C4-2B (cell line): ENCODE measurements at regions not wholly inside any gene's neighbourhood (a gene's known extent, or its start where the extent isn't known, plus 50 kb on each side); places are given as distances from the start of the nearest gene placed in this dataset.

ENCODE experiments used
- H3K27ac ChIP-seq: fragments of 450-650 bp; 2 replicates; pipeline ENCODE4 v1.5.1; 2017
- ZFX ChIP-seq: fragments of 450-650 bp; IDR thresholded peaks from 2 replicates; pipeline ENCODE4 v1.6.1; 2017
- TF ChIP-seq, protein P1 (sequence below): fragments of 450-650 bp; conservative IDR thresholded peaks from 2 replicates; pipeline ENCODE4 v1.5.1; 2017; ENCODE audit warnings: mild to moderate bottlenecking

DNA sequence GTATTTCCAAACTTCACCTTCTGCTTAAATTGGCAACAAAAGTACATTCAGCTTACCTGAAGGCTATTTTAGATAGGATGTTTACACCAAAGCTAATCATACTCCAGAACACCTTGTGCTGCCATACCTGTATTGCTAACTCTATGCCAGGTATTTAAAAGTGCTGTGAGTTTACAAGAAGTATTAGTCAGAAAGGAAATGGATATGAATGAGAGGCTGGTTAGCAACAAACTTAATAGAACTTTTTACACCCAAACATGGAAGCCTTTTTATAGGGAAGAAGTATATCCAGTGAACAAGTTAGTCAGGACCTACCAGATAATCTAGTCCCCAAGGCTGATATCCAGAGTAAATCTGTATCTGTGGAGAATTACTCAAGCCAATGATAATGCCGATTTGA is 131.2 kb upstream of the SPRY1 start:
- no peak overlapping the region for H3K27ac ChIP-seq
- TF ChIP-seq ZFX, result no peak
- TF ChIP-seq, protein P1, sequence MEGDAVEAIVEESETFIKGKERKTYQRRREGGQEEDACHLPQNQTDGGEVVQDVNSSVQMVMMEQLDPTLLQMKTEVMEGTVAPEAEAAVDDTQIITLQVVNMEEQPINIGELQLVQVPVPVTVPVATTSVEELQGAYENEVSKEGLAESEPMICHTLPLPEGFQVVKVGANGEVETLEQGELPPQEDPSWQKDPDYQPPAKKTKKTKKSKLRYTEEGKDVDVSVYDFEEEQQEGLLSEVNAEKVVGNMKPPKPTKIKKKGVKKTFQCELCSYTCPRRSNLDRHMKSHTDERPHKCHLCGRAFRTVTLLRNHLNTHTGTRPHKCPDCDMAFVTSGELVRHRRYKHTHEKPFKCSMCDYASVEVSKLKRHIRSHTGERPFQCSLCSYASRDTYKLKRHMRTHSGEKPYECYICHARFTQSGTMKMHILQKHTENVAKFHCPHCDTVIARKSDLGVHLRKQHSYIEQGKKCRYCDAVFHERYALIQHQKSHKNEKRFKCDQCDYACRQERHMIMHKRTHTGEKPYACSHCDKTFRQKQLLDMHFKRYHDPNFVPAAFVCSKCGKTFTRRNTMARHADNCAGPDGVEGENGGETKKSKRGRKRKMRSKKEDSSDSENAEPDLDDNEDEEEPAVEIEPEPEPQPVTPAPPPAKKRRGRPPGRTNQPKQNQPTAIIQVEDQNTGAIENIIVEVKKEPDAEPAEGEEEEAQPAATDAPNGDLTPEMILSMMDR, result no peak

- TF ChIP-seq ZFX, result no peak
- TF ChIP-seq, protein P1, result no peak
- no peak overlapping the region for H3K27ac ChIP-seq
These were observed 130.4 kb upstream of the SPRY1 start for GRCh38 chr4:123266221-123266620.

GRCh38 chr4:123278755-123279154 is 117.8 kb upstream of the SPRY1 start:
- no peak overlapping the region for H3K27ac ChIP-seq
- TF ChIP-seq, protein P1, result no peak
- TF ChIP-seq ZFX, result no peak

- TF ChIP-seq, protein P1, result no peak
- TF ChIP-seq ZFX, result no peak
- no peak overlapping the region; the same call in 1 of the 2 replicates for H3K27ac ChIP-seq
These were observed 113.2 kb upstream of the SPRY1 start for GRCh38 chr4:123283371-123283895.

DNA sequence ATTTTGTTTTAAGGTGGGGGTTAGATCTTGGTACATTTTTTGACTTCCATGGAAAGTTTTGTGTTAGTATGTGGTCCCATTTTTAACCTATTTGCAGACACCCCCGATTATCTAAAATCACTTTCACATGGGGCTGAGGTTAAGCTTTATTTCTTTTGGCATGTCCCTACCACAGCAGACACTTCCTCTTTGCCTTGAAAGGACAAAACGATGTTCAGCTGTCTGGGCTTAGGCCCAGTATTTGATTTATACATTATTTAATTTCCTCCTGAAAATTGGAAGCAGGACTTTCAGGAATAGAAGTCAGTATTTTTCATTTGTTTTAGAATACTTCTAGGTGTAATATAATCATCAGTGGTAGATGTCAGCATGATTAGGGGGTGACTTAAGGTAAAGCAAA is 112.4 kb upstream of the SPRY1 start:
- TF ChIP-seq, protein P1, result no peak
- TF ChIP-seq ZFX, result no peak
- no peak overlapping the region for H3K27ac ChIP-seq

DNA sequence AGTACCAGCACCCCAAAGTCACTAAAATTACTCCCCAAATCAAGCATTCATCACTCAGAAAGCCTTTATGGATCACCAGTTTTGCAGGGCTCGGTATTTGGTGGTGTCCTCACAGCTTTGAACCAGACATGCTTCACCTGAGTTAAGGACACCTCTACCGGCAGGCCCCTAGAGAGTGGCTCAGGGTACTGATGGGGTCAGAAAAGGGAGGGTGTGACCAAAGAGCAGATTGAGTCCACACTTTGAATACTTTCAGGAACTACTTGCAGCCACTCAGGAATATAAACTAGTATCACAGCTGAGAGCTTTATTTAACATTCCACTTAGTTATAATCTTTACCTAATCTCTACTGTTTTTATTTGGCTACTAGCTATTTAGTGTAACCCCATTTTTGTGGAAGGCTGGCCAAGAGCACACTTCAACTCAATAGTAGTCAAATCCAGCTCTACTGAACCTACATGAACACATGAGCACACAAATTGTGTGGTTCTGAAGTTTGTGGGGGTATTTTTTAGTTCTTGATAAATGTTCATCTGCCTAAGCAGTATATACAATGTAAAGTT is 109.6 kb upstream of the SPRY1 start:
- no peak for TF ChIP-seq ZFX
- TF ChIP-seq, protein P1, result no peak
- H3K27ac ChIP-seq, result no peak overlapping the region

DNA sequence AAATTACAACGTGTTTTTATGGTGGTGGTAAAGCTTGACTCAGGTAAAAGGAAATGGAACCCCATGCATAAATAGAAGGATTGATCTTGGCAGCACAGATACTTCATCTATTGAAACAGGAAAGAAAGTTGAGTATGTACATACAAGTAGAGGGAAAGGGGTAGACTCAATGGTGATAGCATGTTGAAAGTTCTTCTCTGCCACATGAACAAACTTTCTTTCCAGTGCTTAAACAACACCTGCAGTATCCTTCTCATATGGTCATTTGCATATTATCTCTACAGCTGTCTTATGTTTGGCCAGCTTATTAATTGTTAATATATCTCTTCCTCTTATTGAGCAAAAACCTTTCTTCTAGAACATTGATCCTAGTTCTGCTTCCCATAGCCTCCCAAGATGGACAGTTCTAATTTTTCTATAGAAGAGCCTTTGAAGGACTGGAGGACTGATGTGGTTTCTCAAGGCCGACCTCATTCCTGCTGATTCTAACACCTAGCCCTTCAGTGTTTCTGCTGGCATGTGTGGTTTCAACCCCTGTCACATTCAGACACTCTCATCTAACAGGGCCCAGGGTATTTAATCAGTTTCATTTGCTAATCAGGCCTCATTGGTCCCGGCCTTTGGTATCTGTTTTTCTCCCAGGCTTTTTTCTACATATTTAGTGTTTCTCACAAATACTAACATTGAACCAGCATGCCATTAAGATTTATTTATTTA is 108.1 kb upstream of the SPRY1 start:
- TF ChIP-seq ZFX, result no peak
- TF ChIP-seq, protein P1, result no peak
- H3K27ac ChIP-seq, result no peak overlapping the region
